ENCODE measurements at regions not wholly inside any gene's neighbourhood (a gene's known extent, or its start where the extent isn't known, plus 50 kb on each side); places are given as distances from the start of the nearest gene placed in this dataset.

- H3K4me1 ChIP-seq (ENCODE audit: control insufficient read depth, insufficient read depth, low read length): no peaks in the 10 kb centered on the region
- no peaks in the 10 kb centered on the region for H3K36me3 ChIP-seq (ENCODE audit: control insufficient read depth, insufficient read depth, low read length)
- no peaks in the 10 kb centered on the region for H3K27me3 ChIP-seq (ENCODE audit: control insufficient read depth, insufficient read depth, low read length)
- H3K27ac ChIP-seq (ENCODE audit: low read length): no peak overlapping the region
- no peaks in the 10 kb centered on the region for H3K9me3 ChIP-seq (replicated peaks; ENCODE audit: control insufficient read depth, low read depth, low read length)
- WGBS (ENCODE audit: insufficient coverage): no CpG with 5 or more reads among the region's 2 CpGs
- DNase-seq: no peak
- H3K4me3 ChIP-seq (ENCODE audit: low read length): no peak overlapping the region
Measured at GRCh38 chr4:17132226-17132625, 233.8 kb upstream of the LDB2 start.

GRCh38 chr4:17128268-17128667 is 229.8 kb upstream of the LDB2 start:
- Histone ChIP-seq H3K36me3 (ENCODE audit: control insufficient read depth, insufficient read depth, low read length) (no peaks in the 10 kb centered on the region), H3K27me3 (ENCODE audit: control insufficient read depth, insufficient read depth, low read length) (no peaks in the 10 kb centered on the region), H3K4me1 (ENCODE audit: control insufficient read depth, insufficient read depth, low read length) (no peaks in the 10 kb centered on the region), H3K27ac (ENCODE audit: low read length) (no peak overlapping the region), H3K9me3 (replicated peaks; ENCODE audit: control insufficient read depth, low read depth, low read length) (no peaks in the 10 kb centered on the region), H3K4me3 (ENCODE audit: low read length) (no peak overlapping the region)
- no CpG with 5 or more reads among the region's 2 CpGs for WGBS (ENCODE audit: insufficient coverage)
- DNase-seq: no peak

GRCh38 chr4:17126321-17126966 is 228.0 kb upstream of the LDB2 start:
- H3K4me3 ChIP-seq (ENCODE audit: low read length): no peak overlapping the region
- no peaks in the 10 kb centered on the region for H3K9me3 ChIP-seq (replicated peaks; ENCODE audit: control insufficient read depth, low read depth, low read length)
- H3K36me3 ChIP-seq (ENCODE audit: control insufficient read depth, insufficient read depth, low read length): no peaks in the 10 kb centered on the region
- H3K27ac ChIP-seq (ENCODE audit: low read length): no peak overlapping the region
- no peaks in the 10 kb centered on the region for H3K27me3 ChIP-seq (ENCODE audit: control insufficient read depth, insufficient read depth, low read length)
- no peaks in the 10 kb centered on the region for H3K4me1 ChIP-seq (ENCODE audit: control insufficient read depth, insufficient read depth, low read length)
- WGBS (ENCODE audit: insufficient coverage): no CpG with 5 or more reads among the region's 1 CpG
- DNase-seq: no peak

- Histone ChIP-seq H3K27me3 (ENCODE audit: control insufficient read depth, insufficient read depth, low read length) (no peaks in the 10 kb centered on the region), H3K4me3 (ENCODE audit: low read length) (no peak overlapping the region)
- 60% methylated on average over 2 of the region's 4 CpGs for WGBS (ENCODE audit: insufficient coverage)
Measured at GRCh38 chr4:17124767-17125166, 226.3 kb upstream of the LDB2 start.

GRCh38 chr4:17120761-17121160 is 222.3 kb upstream of the LDB2 start:
- no peak overlapping the region for H3K4me3 ChIP-seq (ENCODE audit: low read length)
- no peaks in the 10 kb centered on the region for H3K36me3 ChIP-seq (ENCODE audit: control insufficient read depth, insufficient read depth, low read length)
- H3K27ac ChIP-seq (ENCODE audit: low read length): no peak overlapping the region
- H3K27me3 ChIP-seq (ENCODE audit: control insufficient read depth, insufficient read depth, low read length): no peaks in the 10 kb centered on the region
- H3K4me1 ChIP-seq (ENCODE audit: control insufficient read depth, insufficient read depth, low read length): no peaks in the 10 kb centered on the region
- no CpG with 5 or more reads among the region's 1 CpG for WGBS (ENCODE audit: insufficient coverage)
- no peak for DNase-seq
- H3K9me3 ChIP-seq (replicated peaks; ENCODE audit: control insufficient read depth, low read depth, low read length): no peaks in the 10 kb centered on the region

More at GRCh38 chr4:17124767-17125166, 226.3 kb upstream of the LDB2 start:
- H3K9me3 ChIP-seq (replicated peaks; ENCODE audit: control insufficient read depth, low read depth, low read length): no peaks in the 10 kb centered on the region
- H3K36me3 ChIP-seq (ENCODE audit: control insufficient read depth, insufficient read depth, low read length): no peaks in the 10 kb centered on the region
- no peak for DNase-seq
- no peaks in the 10 kb centered on the region for H3K4me1 ChIP-seq (ENCODE audit: control insufficient read depth, insufficient read depth, low read length)
- no peak overlapping the region for H3K27ac ChIP-seq (ENCODE audit: low read length)

- Histone ChIP-seq H3K27ac (ENCODE audit: low read length) (no peak overlapping the region), H3K27me3 (ENCODE audit: control insufficient read depth, insufficient read depth, low read length) (no peaks in the 10 kb centered on the region), H3K36me3 (ENCODE audit: control insufficient read depth, insufficient read depth, low read length) (no peaks in the 10 kb centered on the region), H3K4me3 (ENCODE audit: low read length) (no peak overlapping the region), H3K4me1 (ENCODE audit: control insufficient read depth, insufficient read depth, low read length) (no peaks in the 10 kb centered on the region), H3K9me3 (replicated peaks; ENCODE audit: control insufficient read depth, low read depth, low read length) (no peaks in the 10 kb centered on the region)
- DNase-seq: no peak
- no CpG with 5 or more reads among the region's 4 CpGs for WGBS (ENCODE audit: insufficient coverage)
Measured at GRCh38 chr4:17117746-17118145, 219.3 kb upstream of the LDB2 start.

- no peak for DNase-seq
- Histone ChIP-seq H3K4me3 (ENCODE audit: low read length) (no peak overlapping the region), H3K4me1 (ENCODE audit: control insufficient read depth, insufficient read depth, low read length) (peaks cover 5% of the 10 kb centered on the region), H3K27ac (ENCODE audit: low read length) (no peak overlapping the region), H3K27me3 (ENCODE audit: control insufficient read depth, insufficient read depth, low read length) (no peaks in the 10 kb centered on the region), H3K9me3 (replicated peaks; ENCODE audit: control insufficient read depth, low read depth, low read length) (no peaks in the 10 kb centered on the region), H3K36me3 (ENCODE audit: control insufficient read depth, insufficient read depth, low read length) (no peaks in the 10 kb centered on the region)
- no CpG with 5 or more reads among the region's 5 CpGs for WGBS (ENCODE audit: insufficient coverage)
Measured at GRCh38 chr4:17115583-17115982, 217.1 kb upstream of the LDB2 start.

GRCh38 chr4:17112292-17112659 is 213.8 kb upstream of the LDB2 start:
- peaks cover 5% of the 10 kb centered on the region for H3K4me1 ChIP-seq (ENCODE audit: control insufficient read depth, insufficient read depth, low read length)
- no peaks in the 10 kb centered on the region for H3K9me3 ChIP-seq (replicated peaks; ENCODE audit: control insufficient read depth, low read depth, low read length)
- no peak overlapping the region for H3K4me3 ChIP-seq (ENCODE audit: low read length)
- peak; percentile 27 for DNase-seq
- H3K27ac ChIP-seq (ENCODE audit: low read length): no peak overlapping the region
- H3K27me3 ChIP-seq (ENCODE audit: control insufficient read depth, insufficient read depth, low read length): no peaks in the 10 kb centered on the region
- no peaks in the 10 kb centered on the region for H3K36me3 ChIP-seq (ENCODE audit: control insufficient read depth, insufficient read depth, low read length)
- WGBS (ENCODE audit: insufficient coverage): 86% methylated on average over 2 of the region's 4 CpGs

GRCh38 chr4:17109126-17109525 is 210.7 kb upstream of the LDB2 start:
- no peak for DNase-seq
- Histone ChIP-seq H3K4me1 (ENCODE audit: control insufficient read depth, insufficient read depth, low read length) (peaks cover 5% of the 10 kb centered on the region), H3K27ac (ENCODE audit: low read length) (no peak overlapping the region), H3K36me3 (ENCODE audit: control insufficient read depth, insufficient read depth, low read length) (no peaks in the 10 kb centered on the region), H3K27me3 (ENCODE audit: control insufficient read depth, insufficient read depth, low read length) (no peaks in the 10 kb centered on the region), H3K4me3 (ENCODE audit: low read length) (no peak overlapping the region), H3K9me3 (replicated peaks; ENCODE audit: control insufficient read depth, low read depth, low read length) (no peaks in the 10 kb centered on the region)
- 53% methylated on average over 2 of the region's 2 CpGs for WGBS (ENCODE audit: insufficient coverage)

GRCh38 chr4:17103231-17103630 is 204.8 kb upstream of the LDB2 start:
- no peak overlapping the region for H3K27ac ChIP-seq (ENCODE audit: low read length)
- no peaks in the 10 kb centered on the region for H3K36me3 ChIP-seq (ENCODE audit: control insufficient read depth, insufficient read depth, low read length)
- WGBS (ENCODE audit: insufficient coverage): no CpG with 5 or more reads among the region's 1 CpG
- DNase-seq: no peak
- H3K4me1 ChIP-seq (ENCODE audit: control insufficient read depth, insufficient read depth, low read length): no peaks in the 10 kb centered on the region
- H3K4me3 ChIP-seq (ENCODE audit: low read length): no peak overlapping the region
- H3K9me3 ChIP-seq (replicated peaks; ENCODE audit: control insufficient read depth, low read depth, low read length): no peaks in the 10 kb centered on the region
- no peaks in the 10 kb centered on the region for H3K27me3 ChIP-seq (ENCODE audit: control insufficient read depth, insufficient read depth, low read length)

- Histone ChIP-seq H3K27me3 (ENCODE audit: control insufficient read depth, insufficient read depth, low read length) (no peaks in the 10 kb centered on the region), H3K36me3 (ENCODE audit: control insufficient read depth, insufficient read depth, low read length) (no peaks in the 10 kb centered on the region), H3K4me3 (ENCODE audit: low read length) (no peak overlapping the region), H3K9me3 (replicated peaks; ENCODE audit: control insufficient read depth, low read depth, low read length) (no peaks in the 10 kb centered on the region), H3K4me1 (ENCODE audit: control insufficient read depth, insufficient read depth, low read length) (peaks cover 6% of the 10 kb centered on the region), H3K27ac (ENCODE audit: low read length) (no peak overlapping the region)
- no peak for DNase-seq
- no CpG with 5 or more reads among the region's 2 CpGs for WGBS (ENCODE audit: insufficient coverage)
Measured at GRCh38 chr4:17098996-17099395, 200.6 kb upstream of the LDB2 start.

All from muscle of leg (tissue), 3 donors.